SK-N-SH treated with all-trans-retinoic acid at 6 μM for 48 hours (cell line): ENCODE measurements at regions not wholly inside any gene's neighbourhood (a gene's known extent, or its start where the extent isn't known, plus 50 kb on each side); places are given as distances from the start of the nearest gene placed in this dataset.

Source experiments
- ATAC-seq: fragments of 200-7000 bp; cut with Tn5 transposase; 3 replicates; pipeline ENCODE4 v1.9.1; 2020; ENCODE audit warnings: mild to moderate bottlenecking, moderate library complexity
- ARNTL ChIP-seq: fragments of 450-650 bp; formaldehyde crosslinking; IDR thresholded peaks from 2 replicates; pipeline ENCODE4 v1.5.0; 2020; ENCODE audit warnings: low read depth, mild to moderate bottlenecking, moderate library complexity, borderline replicate concordance
- BACH2 ChIP-seq: fragments of 250-450 bp; sonication (Bioruptor Pico); IDR thresholded peaks from 2 replicates; pipeline ENCODE4 v1.9.0; 2021; ENCODE audit warnings: mild to moderate bottlenecking, borderline replicate concordance
- CREB5 ChIP-seq: fragments of 250-450 bp; sonication (Bioruptor Pico); IDR thresholded peaks from 2 replicates; pipeline ENCODE4 v1.5.1; 2020; ENCODE audit warnings: low read depth, mild to moderate bottlenecking, moderate library complexity
- CSDC2 ChIP-seq: fragments of 250-450 bp; sonication (Bioruptor Pico); IDR thresholded peaks from 2 replicates; pipeline ENCODE4 v1.5.0; 2020; ENCODE audit warnings: mild to moderate bottlenecking, moderate library complexity
- CSRNP3 ChIP-seq: fragments of 250-450 bp; sonication (Bioruptor Pico); IDR thresholded peaks from 2 replicates; pipeline ENCODE4 v1.5.1; 2021; ENCODE audit warnings: mild to moderate bottlenecking, moderate library complexity
- ESRRG ChIP-seq: fragments of 250-450 bp; sonication (Bioruptor Pico); IDR thresholded peaks from 2 replicates; pipeline ENCODE4 v1.6.1; 2021; ENCODE audit warnings: mild to moderate bottlenecking
- GLIS3 ChIP-seq: fragments of 250-450 bp; sonication (Bioruptor Pico); IDR thresholded peaks from 2 replicates; pipeline ENCODE4 v1.5.0; 2020; ENCODE audit warnings: mild to moderate bottlenecking, moderate library complexity
- ISL1 ChIP-seq: fragments of 250-450 bp; sonication (Bioruptor Pico); IDR thresholded peaks from 2 replicates; pipeline ENCODE4 v2.1.2; 2022; ENCODE audit warnings: mild to moderate bottlenecking, moderate library complexity
- OSR1 ChIP-seq: fragments of 250-450 bp; sonication (Bioruptor Pico); IDR thresholded peaks from 2 replicates; pipeline ENCODE4 v1.8.0; 2022; ENCODE audit warnings: moderate library complexity, mild to moderate bottlenecking, inconsistent platforms
- POU6F1 ChIP-seq: fragments of 250-450 bp; sonication (Bioruptor Pico); IDR thresholded peaks from 2 replicates; pipeline ENCODE4 v1.8.0; 2021; ENCODE audit warnings: low read depth, mild to moderate bottlenecking, moderate library complexity, borderline replicate concordance
- PPARA ChIP-seq: fragments of 250-450 bp; sonication (Bioruptor Pico); IDR thresholded peaks from 2 replicates; pipeline ENCODE4 v1.5.0; 2020; ENCODE audit warnings: mild to moderate bottlenecking, borderline replicate concordance
- RARB ChIP-seq: fragments of 250-450 bp; sonication (Bioruptor Pico); IDR thresholded peaks from 2 replicates; pipeline ENCODE4 v1.8.0; 2021; ENCODE audit warnings: mild to moderate bottlenecking, moderate library complexity
- SNAI2 ChIP-seq: fragments of 250-450 bp; sonication (Bioruptor Pico); IDR thresholded peaks from 2 replicates; pipeline ENCODE4 v1.5.0; 2020; ENCODE audit warnings: mild to moderate bottlenecking, moderate library complexity
- TCF4 ChIP-seq: fragments of 250-450 bp; sonication (Bioruptor Pico); IDR thresholded peaks from 2 replicates; pipeline ENCODE4 v1.8.0; 2021; ENCODE audit warnings: mild to moderate bottlenecking, moderate library complexity, borderline replicate concordance
- TOX ChIP-seq: fragments of 250-450 bp; sonication (Bioruptor Pico); IDR thresholded peaks from 2 replicates; pipeline ENCODE4 v1.8.0; 2021; ENCODE audit warnings: mild to moderate bottlenecking, moderate library complexity, borderline replicate concordance
- TSHZ2 ChIP-seq: fragments of 250-450 bp; sonication (Bioruptor Pico); IDR thresholded peaks from 2 replicates; pipeline ENCODE4 v1.5.0; 2020; ENCODE audit warnings: mild to moderate bottlenecking, moderate library complexity
- ZC3H10 ChIP-seq: fragments of 250-450 bp; sonication (Bioruptor Pico); IDR thresholded peaks from 2 replicates; pipeline ENCODE4 v1.5.1; 2021; ENCODE audit warnings: mild to moderate bottlenecking, moderate library complexity
- ZFP3 ChIP-seq: fragments of 250-450 bp; sonication (Bioruptor Pico); IDR thresholded peaks from 2 replicates; pipeline ENCODE4 v1.5.0; 2020; ENCODE audit warnings: mild to moderate bottlenecking, moderate library complexity
- ZFP30 ChIP-seq: fragments of 450-650 bp; formaldehyde crosslinking; IDR thresholded peaks from 2 replicates; pipeline ENCODE4 v1.5.0; 2022; ENCODE audit warnings: mild to moderate bottlenecking, moderate library complexity
- ZNF565 ChIP-seq: fragments of 450-650 bp; formaldehyde crosslinking; conservative IDR thresholded peaks from 2 replicates; pipeline ENCODE4 v1.5.0; 2020; ENCODE audit warnings: low read depth, mild to moderate bottlenecking, moderate library complexity
- ZNF70 ChIP-seq: fragments of 450-650 bp; formaldehyde crosslinking; IDR thresholded peaks from 2 replicates; pipeline ENCODE4 v1.5.0; 2020; ENCODE audit warnings: mild to moderate bottlenecking, moderate library complexity
- ZNF8 ChIP-seq: fragments of 450-650 bp; formaldehyde crosslinking; IDR thresholded peaks from 2 replicates; pipeline ENCODE4 v1.5.0; 2020; ENCODE audit warnings: mild to moderate bottlenecking, moderate library complexity

GRCh38 chr11:42972741-42973140 is 339.1 kb upstream of the API5 start:
- no peak for TF ChIP-seq CSRNP3 (CRISPR knock-in tag)
- TF ChIP-seq ISL1 (CRISPR knock-in tag) = no peak
- TF ChIP-seq ZNF565 = no peak
- TF ChIP-seq SNAI2 = no peak
- no peak for TF ChIP-seq ZFP30 (CRISPR knock-in tag)
- TF ChIP-seq RARB (CRISPR knock-in tag) = no peak
- no peak for TF ChIP-seq ZNF8 (CRISPR knock-in tag)
- no peak for TF ChIP-seq ESRRG (CRISPR knock-in tag)
- no peak for TF ChIP-seq GLIS3 (CRISPR knock-in tag)
- TF ChIP-seq TOX (CRISPR knock-in tag) = no peak
- no peak for TF ChIP-seq TSHZ2 (CRISPR knock-in tag)
- TF ChIP-seq ARNTL (CRISPR knock-in tag) = no peak
- TF ChIP-seq PPARA (CRISPR knock-in tag) = no peak
- TF ChIP-seq ZC3H10 (CRISPR knock-in tag) = no peak
- TF ChIP-seq POU6F1 (CRISPR knock-in tag) = no peak
- TF ChIP-seq, all 23 proteins: peak for 0
- ATAC-seq = no peak

- TF ChIP-seq ARNTL (CRISPR knock-in tag) (no peak), CSRNP3 (CRISPR knock-in tag) (no peak), TCF4 (CRISPR knock-in tag) (no peak), GLIS3 (CRISPR knock-in tag) (no peak), TOX (CRISPR knock-in tag) (no peak), ZNF565 (no peak), RARB (CRISPR knock-in tag) (no peak), ZFP3 (no peak), ZC3H10 (CRISPR knock-in tag) (no peak), POU6F1 (CRISPR knock-in tag) (no peak), TSHZ2 (CRISPR knock-in tag) (no peak), CREB5 (CRISPR knock-in tag) (no peak), CSDC2 (no peak), ZNF8 (CRISPR knock-in tag) (no peak), ZNF70 (CRISPR knock-in tag) (no peak), ESRRG (CRISPR knock-in tag) (no peak), BACH2 (CRISPR knock-in tag) (no peak), OSR1 (CRISPR knock-in tag) (no peak), ZFP30 (CRISPR knock-in tag) (no peak), SNAI2 (no peak)
- ATAC-seq = no peak
These were observed 337.2 kb upstream of the API5 start for GRCh38 chr11:42974510-42975179.
